Left ventricle myocardium inferior (tissue), 1 donor: ENCODE measurements at regions not wholly inside any gene's neighbourhood (a gene's known extent, or its start where the extent isn't known, plus 50 kb on each side); places are given as distances from the start of the nearest gene placed in this dataset.

Experiments used
- DNase-seq: peaks from one replicate; pipeline ENCODE4 v3.0.0-alpha.2; 2020
- H3K27ac ChIP-seq: fragments of 200-600 bp; replicated peaks from 2 replicates; pipeline ENCODE4 v1.8.0; 2021
- H3K27me3 ChIP-seq: fragments of 200-600 bp; 2 replicates; pipeline ENCODE4 v1.8.0; 2021; ENCODE audit warnings: low read depth
- H3K36me3 ChIP-seq: fragments of 200-600 bp; 2 replicates; pipeline ENCODE4 v1.8.0; 2021
- H3K4me1 ChIP-seq: fragments of 200-600 bp; 2 replicates; pipeline ENCODE4 v1.8.0; 2021
- H3K4me3 ChIP-seq: fragments of 200-600 bp; 2 replicates; pipeline ENCODE4 v1.8.0; 2021; ENCODE audit warnings: mild to moderate bottlenecking, moderate library complexity
- H3K9me3 ChIP-seq: fragments of 200-600 bp; replicated peaks from 2 replicates; pipeline ENCODE4 v1.8.0; 2021
- intact Hi-C: fragments of 100-400 bp; cut with micrococcal nuclease; formaldehyde crosslinking; loops from one replicate; pipeline ENCODE4 v1.11.0; 2022
- TF ChIP-seq, protein P1 (sequence below): fragments of 200-600 bp; IDR thresholded peaks from 2 replicates; pipeline ENCODE4 v1.8.0; 2021; ENCODE audit warnings: antibody characterized with exemption, mild to moderate bottlenecking, borderline replicate concordance
- donor health status: DM: no; HTN: yes; CAD: no; lungs with severe emphysema.

GRCh38 chr10:117747636-117748035, 205.1 kb downstream of the EMX2 start:
- no peak overlapping the region for H3K27ac ChIP-seq
- TF ChIP-seq, protein P1, sequence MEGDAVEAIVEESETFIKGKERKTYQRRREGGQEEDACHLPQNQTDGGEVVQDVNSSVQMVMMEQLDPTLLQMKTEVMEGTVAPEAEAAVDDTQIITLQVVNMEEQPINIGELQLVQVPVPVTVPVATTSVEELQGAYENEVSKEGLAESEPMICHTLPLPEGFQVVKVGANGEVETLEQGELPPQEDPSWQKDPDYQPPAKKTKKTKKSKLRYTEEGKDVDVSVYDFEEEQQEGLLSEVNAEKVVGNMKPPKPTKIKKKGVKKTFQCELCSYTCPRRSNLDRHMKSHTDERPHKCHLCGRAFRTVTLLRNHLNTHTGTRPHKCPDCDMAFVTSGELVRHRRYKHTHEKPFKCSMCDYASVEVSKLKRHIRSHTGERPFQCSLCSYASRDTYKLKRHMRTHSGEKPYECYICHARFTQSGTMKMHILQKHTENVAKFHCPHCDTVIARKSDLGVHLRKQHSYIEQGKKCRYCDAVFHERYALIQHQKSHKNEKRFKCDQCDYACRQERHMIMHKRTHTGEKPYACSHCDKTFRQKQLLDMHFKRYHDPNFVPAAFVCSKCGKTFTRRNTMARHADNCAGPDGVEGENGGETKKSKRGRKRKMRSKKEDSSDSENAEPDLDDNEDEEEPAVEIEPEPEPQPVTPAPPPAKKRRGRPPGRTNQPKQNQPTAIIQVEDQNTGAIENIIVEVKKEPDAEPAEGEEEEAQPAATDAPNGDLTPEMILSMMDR: no peak
- no peaks in the 10 kb centered on the region for H3K4me1 ChIP-seq
- no peak overlapping the region for H3K4me3 ChIP-seq
- intact Hi-C loops: no loop called here
- no peak for DNase-seq
- peaks cover 4% of the 10 kb centered on the region for H3K9me3 ChIP-seq
- no peaks in the 10 kb centered on the region for H3K36me3 ChIP-seq
- H3K27me3 ChIP-seq: peaks cover 47% of the 10 kb centered on the region

DNA sequence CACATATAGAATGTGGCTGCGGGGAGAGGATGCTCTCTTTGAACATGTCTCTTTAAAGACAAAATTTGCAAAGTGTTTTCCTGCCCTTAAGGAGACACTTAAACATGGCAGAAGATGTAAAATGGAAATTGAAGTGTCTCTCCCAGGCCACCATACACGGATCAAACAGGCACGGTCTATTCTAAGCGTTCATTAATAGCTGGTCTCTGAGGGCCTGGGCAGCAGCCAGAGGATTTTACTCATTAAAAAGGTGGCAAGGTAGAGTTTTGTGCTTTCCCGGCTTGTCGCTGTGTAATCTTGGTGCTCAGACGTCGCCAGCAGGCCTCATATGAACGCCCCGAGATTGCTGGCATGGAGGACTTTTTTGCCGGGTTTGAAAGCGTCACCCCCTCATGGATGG, 205.5 kb downstream of the EMX2 start:
- H3K27me3 ChIP-seq: peaks cover 42% of the 10 kb centered on the region
- H3K27ac ChIP-seq: no peak overlapping the region
- no peak overlapping the region for H3K4me3 ChIP-seq
- TF ChIP-seq, protein P1: no peak
- H3K36me3 ChIP-seq: no peaks in the 10 kb centered on the region
- H3K9me3 ChIP-seq: peaks cover 4% of the 10 kb centered on the region
- DNase-seq: no peak
- H3K4me1 ChIP-seq: no peaks in the 10 kb centered on the region
- intact Hi-C loops: no loop called here

- no peaks in the 10 kb centered on the region for H3K36me3 ChIP-seq
- no peak overlapping the region for H3K4me3 ChIP-seq
- DNase-seq: no peak
- peaks cover 35% of the 10 kb centered on the region for H3K27me3 ChIP-seq
- peaks cover 4% of the 10 kb centered on the region for H3K9me3 ChIP-seq
- intact Hi-C loops: no loop called here
- H3K27ac ChIP-seq: no peak overlapping the region
- TF ChIP-seq, protein P1: no peak
- no peaks in the 10 kb centered on the region for H3K4me1 ChIP-seq
Observed at GRCh38 chr10:117750616-117751015, 208.1 kb downstream of the EMX2 start.

- TF ChIP-seq, protein P1: no peak
- peaks cover 1% of the 10 kb centered on the region for H3K9me3 ChIP-seq
- peaks cover 33% of the 10 kb centered on the region for H3K27me3 ChIP-seq
- intact Hi-C loops: no loop called here
- H3K4me1 ChIP-seq: no peaks in the 10 kb centered on the region
- no peak overlapping the region for H3K27ac ChIP-seq
- no peak for DNase-seq
- no peaks in the 10 kb centered on the region for H3K36me3 ChIP-seq
- no peak overlapping the region for H3K4me3 ChIP-seq
Observed at GRCh38 chr10:117751259-117751658, 208.7 kb downstream of the EMX2 start.

DNA sequence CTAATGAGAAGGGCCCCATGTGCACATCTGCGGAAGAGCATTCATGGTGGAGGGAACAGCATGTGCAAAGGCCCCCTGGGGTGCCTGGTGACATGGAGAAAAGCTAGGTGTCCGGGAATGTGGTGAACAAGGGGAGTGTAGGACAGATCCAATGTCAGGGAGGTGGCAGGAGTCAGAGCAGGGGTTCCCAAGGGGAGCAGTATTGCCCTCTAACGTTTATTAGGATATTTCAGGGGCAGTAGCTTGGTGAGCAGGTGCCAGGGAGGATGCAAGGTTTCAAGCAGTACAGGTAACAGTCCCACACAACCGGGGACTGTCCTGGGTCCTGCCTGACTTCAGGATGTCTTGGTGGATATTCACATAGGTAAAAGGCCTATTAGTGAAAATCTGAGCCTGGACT, 209.6 kb downstream of the EMX2 start:
- intact Hi-C loops: no loop called here
- DNase-seq: no peak

More for the DNA sequence above, 209.6 kb downstream of the EMX2 start:
- no peak overlapping the region for H3K4me3 ChIP-seq
- H3K27me3 ChIP-seq: peaks cover 27% of the 10 kb centered on the region
- TF ChIP-seq, protein P1: no peak
- no peak overlapping the region for H3K27ac ChIP-seq
- H3K9me3 ChIP-seq: no peaks in the 10 kb centered on the region
- no peaks in the 10 kb centered on the region for H3K36me3 ChIP-seq
- no peaks in the 10 kb centered on the region for H3K4me1 ChIP-seq
